ENCODE measurements at regions not wholly inside any gene's neighbourhood (a gene's known extent, or its start where the extent isn't known, plus 50 kb on each side); places are given as distances from the start of the nearest gene placed in this dataset.
"Not testable (repeated sequence)": the region's sequence is repeated elsewhere in the genome, so short reads cannot be mapped to it uniquely, and the experiment has no call there.

DNA sequence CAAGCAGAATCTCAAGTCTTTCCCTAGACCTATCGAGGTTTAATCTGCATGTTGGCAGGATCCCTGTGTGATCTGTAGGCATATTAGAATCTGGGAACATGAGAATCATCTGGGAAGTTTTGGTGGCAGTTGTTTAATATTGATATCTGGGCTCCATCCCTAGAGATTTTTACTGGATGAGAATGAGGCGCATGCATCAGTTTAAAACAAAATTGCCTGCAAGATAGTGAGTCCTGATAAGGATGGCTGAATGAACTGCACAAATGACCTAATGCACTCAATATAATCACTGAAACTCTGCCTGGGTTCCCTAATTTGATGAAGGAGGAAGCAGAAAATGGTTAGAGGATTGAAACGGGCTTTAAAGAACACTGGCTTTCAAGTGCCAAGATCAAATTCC, 218.0 kb downstream of the FGFR2 start:
- no peak for DNase-seq (ENCODE audit: low spot score)

DNA sequence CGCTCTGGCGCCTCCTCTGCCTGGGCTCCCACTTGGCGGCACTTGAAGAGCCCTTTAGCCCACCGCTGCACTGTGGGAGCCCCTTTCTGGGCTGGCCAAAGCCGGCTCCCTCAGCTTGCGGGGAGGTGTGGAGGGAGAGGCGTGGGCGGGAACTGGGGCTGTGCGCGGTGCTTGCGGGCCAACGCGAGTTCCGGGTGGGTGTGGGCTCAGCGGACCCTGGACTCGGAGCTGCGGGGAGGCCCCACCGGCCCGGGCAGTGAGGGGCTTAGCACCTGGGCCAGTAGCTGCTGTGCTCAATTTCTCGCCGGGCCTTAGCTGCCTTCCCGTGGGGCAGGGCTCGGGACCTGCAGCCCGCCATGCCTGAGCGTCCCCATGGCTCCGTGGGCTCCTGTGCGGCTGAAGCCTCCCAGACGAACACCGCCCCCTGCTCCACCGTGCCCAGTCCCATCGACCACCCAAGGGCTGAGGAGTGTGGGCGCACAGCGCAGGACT, 216.2 kb downstream of the FGFR2 start:
- not testable (repeated sequence) for DNase-seq (ENCODE audit: low spot score)

- DNase-seq (ENCODE audit: low spot score): no peak
These were observed 213.1 kb downstream of the FGFR2 start for GRCh38 chr10:121385136-121385535.

GRCh38 chr10:121392657-121393056, 205.6 kb downstream of the FGFR2 start:
- DNase-seq (ENCODE audit: low spot score): no peak

- DNase-seq (ENCODE audit: low spot score): no peak
These were observed 204.7 kb downstream of the FGFR2 start for GRCh38 chr10:121393522-121393921.

- not testable (repeated sequence) for DNase-seq (ENCODE audit: low spot score)
These were observed 197.7 kb downstream of the FGFR2 start for GRCh38 chr10:121400507-121400906.

GRCh38 chr10:121403527-121403926, 194.7 kb downstream of the FGFR2 start:
- no peak for DNase-seq (ENCODE audit: low spot score)

DNA sequence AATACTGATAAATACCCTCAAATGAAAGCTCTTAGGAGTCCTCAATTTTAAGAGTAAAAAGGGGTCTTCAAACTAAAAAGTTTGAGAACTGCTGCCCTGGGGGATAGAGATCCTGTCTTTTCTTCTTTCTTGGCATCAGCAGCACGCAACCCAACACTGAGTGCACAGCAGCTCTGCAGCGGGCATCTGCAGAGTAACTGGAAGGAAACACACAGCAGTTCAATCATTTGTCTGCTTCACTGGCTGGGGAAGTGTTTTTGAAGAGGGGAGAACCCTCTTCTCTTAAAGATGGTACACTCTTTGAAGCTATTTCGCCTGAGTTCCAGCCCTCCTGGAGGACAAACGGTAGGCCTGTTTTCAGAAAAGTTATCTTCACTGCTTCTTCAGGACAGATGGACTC, 193.6 kb downstream of the FGFR2 start:
- DNase-seq (ENCODE audit: low spot score): no peak

DNA sequence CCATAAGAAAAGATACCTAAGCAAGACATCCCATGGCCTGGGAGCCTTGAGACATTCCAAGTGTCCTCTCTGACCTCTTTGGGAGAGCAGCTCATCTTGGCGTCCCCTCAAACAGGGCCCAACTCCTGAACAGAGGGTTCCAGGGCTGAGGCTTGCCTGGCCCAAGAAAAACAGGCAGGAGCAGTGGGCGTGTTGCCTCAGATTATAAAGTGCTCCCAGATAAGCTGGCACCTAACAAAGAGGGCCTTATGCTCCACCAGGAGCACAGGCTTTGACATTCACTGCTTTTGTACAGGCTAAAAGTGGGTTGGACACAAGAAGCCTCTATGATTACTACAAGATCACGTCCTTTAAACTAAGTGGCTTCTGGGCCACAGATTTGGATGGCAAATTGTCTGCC, 193.1 kb downstream of the FGFR2 start:
- no peak for DNase-seq (ENCODE audit: low spot score)

DNA sequence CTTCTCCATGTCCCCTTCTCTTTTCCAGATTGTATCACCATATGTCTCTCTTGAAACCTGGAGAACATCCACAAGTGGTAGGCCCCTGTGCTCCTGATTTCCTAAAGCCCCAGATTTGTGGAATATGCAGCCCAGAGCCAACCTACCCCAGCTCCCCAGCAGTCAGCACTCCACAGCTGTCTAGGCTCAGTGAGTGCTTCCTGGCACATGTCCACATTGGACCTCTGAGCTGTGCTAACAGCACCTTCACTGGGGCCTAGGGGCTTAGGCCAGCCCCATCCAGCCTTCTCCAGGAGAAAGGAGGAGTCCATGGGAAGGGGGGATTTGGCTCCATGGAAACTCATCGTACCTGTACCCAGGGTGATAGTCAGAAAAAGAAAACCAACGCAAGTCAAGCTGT, 192.7 kb downstream of the FGFR2 start:
- no peak for DNase-seq (ENCODE audit: low spot score)

GRCh38 chr10:121405953-121406352, 192.3 kb downstream of the FGFR2 start:
- DNase-seq (ENCODE audit: low spot score): no peak

DNA sequence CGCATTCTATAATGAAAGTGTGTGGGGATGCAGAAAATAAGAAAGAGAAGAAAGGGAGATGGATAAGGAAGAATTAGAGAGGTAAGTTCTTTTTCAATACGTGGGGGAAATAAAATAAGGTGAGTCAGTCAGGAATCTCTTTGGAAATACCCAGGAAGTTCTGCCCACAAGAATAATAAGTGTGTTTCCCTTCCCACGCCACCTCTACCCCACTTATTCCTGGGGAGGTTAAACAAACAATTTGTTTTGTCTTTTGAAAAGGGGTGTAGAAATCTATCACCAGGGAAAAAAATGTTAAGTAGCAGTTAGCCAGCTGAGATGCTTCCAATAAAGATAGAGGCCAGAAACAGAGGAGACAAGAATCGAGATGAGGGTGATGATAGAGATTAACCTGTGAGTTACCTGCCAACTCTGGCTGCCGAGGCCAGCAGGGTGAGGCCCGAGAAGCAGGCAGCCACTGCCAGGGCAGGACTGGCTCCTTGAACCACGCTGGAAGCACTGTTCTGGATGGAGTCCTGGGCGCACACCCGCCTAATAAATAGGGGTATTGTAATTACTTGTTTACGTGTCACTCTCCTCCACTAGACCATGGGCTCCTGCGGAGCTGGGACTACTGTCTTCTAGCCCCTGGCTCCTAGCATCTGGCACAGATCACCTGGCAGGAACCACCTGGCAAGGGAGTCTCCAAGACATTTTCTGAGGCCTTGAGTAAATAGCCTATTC, 191.3 kb downstream of the FGFR2 start:
- DNase-seq (ENCODE audit: low spot score): peak; percentile 11

GRCh38 chr10:121409466-121410104, 188.7 kb downstream of the FGFR2 start:
- DNase-seq (ENCODE audit: low spot score): no peak

GRCh38 chr10:121411004-121411403, 187.2 kb downstream of the FGFR2 start:
- no peak for DNase-seq (ENCODE audit: low spot score)

DNA sequence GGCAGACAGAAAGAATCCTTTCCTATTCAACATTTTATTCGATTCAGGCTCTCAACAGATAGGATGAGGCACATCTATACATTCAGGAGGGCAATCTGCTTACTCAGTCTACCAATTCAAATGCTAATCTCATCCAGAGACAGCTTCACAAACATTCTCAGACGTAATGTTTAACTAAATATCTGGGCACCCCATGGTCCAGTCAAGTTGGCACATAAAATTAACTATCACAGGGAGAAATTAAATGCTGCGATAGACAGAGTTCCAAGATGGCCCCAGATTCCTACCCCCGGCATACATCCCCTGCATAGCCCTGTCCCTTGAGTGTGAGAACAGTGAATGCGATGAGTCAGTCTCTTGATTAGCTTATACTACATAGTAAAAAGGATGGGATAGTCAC, 184.3 kb downstream of the FGFR2 start:
- DNase-seq (ENCODE audit: low spot score): no peak

GRCh38 chr10:121414366-121415062, 183.7 kb downstream of the FGFR2 start:
- no peak for DNase-seq (ENCODE audit: low spot score)

GRCh38 chr10:121415063-121415399, 183.2 kb downstream of the FGFR2 start:
- DNase-seq (ENCODE audit: low spot score): no peak

- no peak for DNase-seq (ENCODE audit: low spot score)
These were observed 182.2 kb downstream of the FGFR2 start for GRCh38 chr10:121416071-121416470.

DNA sequence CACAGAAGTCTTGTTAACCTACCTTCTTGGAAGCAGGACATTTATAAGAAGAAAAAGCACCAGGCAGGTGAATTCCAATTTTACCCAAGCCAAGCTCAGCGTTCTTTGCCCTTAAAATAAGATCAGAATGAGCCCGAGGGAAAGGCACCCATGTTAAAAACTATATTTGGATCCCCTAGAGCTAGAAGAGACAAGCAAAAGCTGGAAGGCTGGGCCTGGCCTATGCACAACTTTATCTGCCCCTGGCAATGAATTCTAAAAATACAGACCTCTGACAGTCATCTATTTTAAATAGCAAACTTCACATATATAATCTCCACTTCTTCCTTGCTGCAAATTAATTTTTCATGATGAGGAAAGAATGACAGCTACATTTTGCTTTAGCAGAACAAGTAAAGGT, 180.9 kb downstream of the FGFR2 start:
- no peak for DNase-seq (ENCODE audit: low spot score)

DNA sequence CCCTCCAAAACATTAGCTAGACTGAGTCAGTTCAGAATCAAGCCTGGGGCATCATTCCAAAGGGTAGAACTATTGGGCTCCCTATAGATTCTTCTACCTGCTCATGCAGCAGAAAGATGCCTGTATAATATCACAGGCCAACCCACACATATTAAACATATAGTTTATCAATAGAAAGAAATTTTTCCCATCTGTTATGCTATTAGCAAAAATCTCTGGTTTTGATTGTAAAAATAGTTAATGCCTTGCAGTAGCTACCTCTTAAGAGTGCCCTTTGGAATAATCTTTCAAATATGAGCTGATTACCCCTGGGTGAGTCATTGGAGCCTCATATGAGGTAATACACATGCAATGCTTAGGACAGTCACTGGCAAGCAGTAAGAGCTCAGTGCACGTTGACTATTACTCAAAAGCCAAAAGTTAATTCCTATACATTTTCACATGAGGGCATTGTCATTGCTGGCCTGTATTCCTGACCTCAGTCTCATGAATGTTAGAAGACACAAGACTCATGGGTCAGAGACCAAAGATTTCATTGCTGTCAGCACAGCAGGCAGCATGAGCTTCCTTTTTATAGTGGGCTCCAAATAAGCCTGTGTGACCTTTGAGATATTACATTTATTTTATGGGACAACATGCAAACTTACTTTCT, 180.0 kb downstream of the FGFR2 start:
- DNase-seq (ENCODE audit: low spot score): no peak

DNA sequence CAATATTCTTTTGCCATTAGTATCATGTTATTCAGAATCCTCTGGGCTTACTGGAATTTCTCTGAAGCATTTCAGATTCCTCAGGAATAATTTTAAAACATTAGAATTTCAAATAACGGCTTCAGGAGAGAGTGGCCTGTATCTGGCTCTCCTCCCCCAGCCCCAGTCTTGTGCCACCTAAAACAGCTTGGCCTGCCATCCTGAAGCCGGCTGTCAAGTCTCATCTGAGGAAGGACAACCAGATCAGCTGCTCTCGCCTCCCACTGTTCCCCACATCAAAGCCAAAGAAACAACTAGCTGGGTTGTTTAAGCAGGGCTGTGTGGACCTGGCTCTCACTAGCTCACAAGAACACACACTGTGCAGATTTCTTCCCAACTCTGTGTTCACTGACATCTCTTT, 178.2 kb downstream of the FGFR2 start:
- no peak for DNase-seq (ENCODE audit: low spot score)

DNA sequence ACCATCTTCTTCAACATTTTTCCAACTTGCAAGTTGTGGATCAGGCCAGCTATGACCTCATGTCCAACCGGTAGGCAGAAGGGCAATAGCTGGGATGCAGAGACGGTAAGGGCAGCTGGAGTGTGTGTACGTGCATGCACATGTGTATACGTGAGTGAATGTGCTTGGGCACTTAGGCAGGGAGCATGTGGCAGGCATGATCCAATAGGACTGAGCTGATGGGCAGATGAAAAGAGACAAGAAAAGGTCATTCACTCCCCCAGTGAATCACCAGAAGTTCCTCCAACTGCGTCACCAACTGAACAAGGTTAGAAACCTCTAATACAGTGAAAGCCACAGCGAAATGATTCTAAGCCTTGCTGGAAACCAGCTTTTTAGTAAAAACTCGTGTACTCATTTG, 176.1 kb downstream of the FGFR2 start:
- DNase-seq (ENCODE audit: low spot score): no peak

DNA sequence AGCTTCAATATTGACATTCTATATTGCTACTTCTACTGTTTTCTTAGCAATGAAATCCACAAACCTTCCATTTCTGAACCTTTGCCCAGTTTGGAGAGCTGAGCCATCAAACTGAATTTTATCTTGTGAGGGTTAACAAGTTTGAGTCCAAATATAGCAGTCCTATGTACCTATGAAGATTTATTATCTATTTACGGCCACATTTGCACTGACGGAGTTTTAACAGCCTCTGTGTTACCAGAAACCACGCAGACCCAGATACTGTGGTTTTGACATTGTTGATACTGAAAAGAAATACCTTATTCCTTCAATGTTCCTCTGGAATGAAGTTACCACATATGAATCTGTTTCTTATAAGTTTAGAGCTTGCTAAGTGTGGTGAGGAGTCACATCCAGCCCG, 172.6 kb downstream of the FGFR2 start:
- no peak for DNase-seq (ENCODE audit: low spot score)
